ENCODE measurements at regions not wholly inside any gene's neighbourhood (a gene's known extent, or its start where the extent isn't known, plus 50 kb on each side); places are given as distances from the start of the nearest gene placed in this dataset.

GRCh38 chr5:39712316-39713249 is 287.8 kb upstream of the DAB2 start:
- intact Hi-C loops (cut with DNase I): loop anchor here in 2 of 4 donors (10.0 kb wide), 1 partner anchor 972 kb away; no protein-coding TSS in a partner anchor
- Histone ChIP-seq H3K9me3 (ENCODE audit: control insufficient read depth, low read length) (no peaks in the 10 kb centered on the region), H3K27me3 (ENCODE audit: control insufficient read depth, insufficient read depth) (no peaks in the 10 kb centered on the region), H3K4me1 (ENCODE audit: control insufficient read depth, insufficient read depth, low read length) (no peaks in the 10 kb centered on the region), H3K27ac (ENCODE audit: low read length) (no peak overlapping the region), H3K4me3 (ENCODE audit: low read length) (no peak overlapping the region)
- DNase-seq (no peak), ATAC-seq (no peak)
- WGBS: 92% methylated on average over 5 of the region's 5 CpGs

GRCh38 chr5:39711821-39712220 is 287.0 kb upstream of the DAB2 start:
- ATAC-seq (no peak), DNase-seq (no peak)
- intact Hi-C loops (cut with DNase I): loop anchor here in 2 of 4 donors (10.0 kb wide), 1 partner anchor 973 kb away; no protein-coding TSS in a partner anchor
- Histone ChIP-seq H3K9me3 (ENCODE audit: control insufficient read depth, low read length) (no peaks in the 10 kb centered on the region), H3K4me3 (ENCODE audit: low read length) (no peak overlapping the region), H3K27me3 (ENCODE audit: control insufficient read depth, insufficient read depth) (no peaks in the 10 kb centered on the region), H3K4me1 (ENCODE audit: control insufficient read depth, insufficient read depth, low read length) (no peaks in the 10 kb centered on the region), H3K27ac (ENCODE audit: low read length) (no peak overlapping the region)

DNA sequence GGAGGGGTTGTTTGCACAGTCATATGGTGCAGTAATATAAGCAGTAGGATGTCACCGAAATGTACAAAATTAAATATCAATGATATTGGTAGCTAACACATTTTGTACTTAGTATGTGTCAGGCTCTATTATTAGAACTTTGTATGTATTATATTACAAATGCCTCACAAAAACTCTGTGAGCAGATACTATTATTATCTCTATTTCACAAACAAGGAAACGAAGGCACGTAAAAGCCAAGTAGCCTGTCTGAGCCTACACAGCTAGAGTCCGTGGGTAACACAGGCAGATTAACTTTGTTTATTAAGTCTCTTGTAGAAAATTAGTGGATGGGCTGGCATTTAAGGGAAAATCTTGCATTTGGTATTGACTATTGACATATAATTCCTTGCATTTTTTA is 284.3 kb upstream of the DAB2 start:
- intact Hi-C loops (cut with DNase I): loop anchor here in 1 of 4 donors (10.0 kb wide), 1 partner anchor 976 kb away; no protein-coding TSS in a partner anchor
- no peak overlapping the region for H3K27ac ChIP-seq (ENCODE audit: low read length)
- 67% methylated on average over 4 of the region's 4 CpGs for WGBS

GRCh38 chr5:39702928-39703327 is 278.1 kb upstream of the DAB2 start:
- Histone ChIP-seq H3K9me3 (ENCODE audit: control insufficient read depth, low read length) (no peaks in the 10 kb centered on the region), H3K4me1 (ENCODE audit: control insufficient read depth, insufficient read depth, low read length) (no peaks in the 10 kb centered on the region), H3K4me3 (ENCODE audit: low read length) (no peak overlapping the region), H3K27me3 (ENCODE audit: control insufficient read depth, insufficient read depth) (no peaks in the 10 kb centered on the region), H3K27ac (ENCODE audit: low read length) (no peak overlapping the region)
- 57% methylated on average over 3 of the region's 3 CpGs for WGBS
- ATAC-seq: no peak
- DNase-seq: no peak
- intact Hi-C loops (cut with DNase I): loop anchor here in 1 of 4 donors (10.0 kb wide), 1 partner anchor 982 kb away; no protein-coding TSS in a partner anchor

More for the DNA sequence above, 284.3 kb upstream of the DAB2 start:
- ATAC-seq (no peak), DNase-seq (no peak)
- H3K4me3 ChIP-seq (ENCODE audit: low read length): no peak overlapping the region
- no peaks in the 10 kb centered on the region for H3K27me3 ChIP-seq (ENCODE audit: control insufficient read depth, insufficient read depth)
- H3K4me1 ChIP-seq (ENCODE audit: control insufficient read depth, insufficient read depth, low read length): no peaks in the 10 kb centered on the region
- no peaks in the 10 kb centered on the region for H3K9me3 ChIP-seq (ENCODE audit: control insufficient read depth, low read length)

DNA sequence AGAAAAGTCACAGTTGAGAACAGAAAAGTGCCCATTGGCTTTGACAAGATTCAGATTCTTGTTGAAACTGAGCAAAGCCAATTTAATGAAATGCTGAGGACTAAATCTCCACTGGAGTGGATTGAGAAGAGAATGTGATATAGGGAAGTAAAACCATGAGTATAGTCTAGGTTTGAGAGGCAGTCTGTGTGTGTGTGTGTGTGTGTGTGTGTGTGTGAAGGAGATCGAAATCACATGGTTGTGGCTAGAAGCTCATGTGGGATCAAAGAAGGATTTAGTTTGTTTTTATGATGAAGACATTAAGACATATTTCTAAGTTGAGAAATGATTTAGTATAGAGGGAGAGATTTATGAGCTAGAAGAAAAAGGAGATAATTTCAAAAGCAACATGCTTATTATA is 275.7 kb upstream of the DAB2 start:
- Histone ChIP-seq H3K4me1 (ENCODE audit: control insufficient read depth, insufficient read depth, low read length) (no peaks in the 10 kb centered on the region), H3K4me3 (ENCODE audit: low read length) (no peak overlapping the region), H3K9me3 (ENCODE audit: control insufficient read depth, low read length) (no peaks in the 10 kb centered on the region), H3K27ac (ENCODE audit: low read length) (no peak overlapping the region), H3K27me3 (ENCODE audit: control insufficient read depth, insufficient read depth) (no peaks in the 10 kb centered on the region)
- DNase-seq (no peak), ATAC-seq (no peak)
- WGBS: 76% methylated on average over 1 of the region's 1 CpG
- intact Hi-C loops (cut with DNase I): loop anchor here in 1 of 4 donors (10.0 kb wide), 1 partner anchor 984 kb away; no protein-coding TSS in a partner anchor

DNA sequence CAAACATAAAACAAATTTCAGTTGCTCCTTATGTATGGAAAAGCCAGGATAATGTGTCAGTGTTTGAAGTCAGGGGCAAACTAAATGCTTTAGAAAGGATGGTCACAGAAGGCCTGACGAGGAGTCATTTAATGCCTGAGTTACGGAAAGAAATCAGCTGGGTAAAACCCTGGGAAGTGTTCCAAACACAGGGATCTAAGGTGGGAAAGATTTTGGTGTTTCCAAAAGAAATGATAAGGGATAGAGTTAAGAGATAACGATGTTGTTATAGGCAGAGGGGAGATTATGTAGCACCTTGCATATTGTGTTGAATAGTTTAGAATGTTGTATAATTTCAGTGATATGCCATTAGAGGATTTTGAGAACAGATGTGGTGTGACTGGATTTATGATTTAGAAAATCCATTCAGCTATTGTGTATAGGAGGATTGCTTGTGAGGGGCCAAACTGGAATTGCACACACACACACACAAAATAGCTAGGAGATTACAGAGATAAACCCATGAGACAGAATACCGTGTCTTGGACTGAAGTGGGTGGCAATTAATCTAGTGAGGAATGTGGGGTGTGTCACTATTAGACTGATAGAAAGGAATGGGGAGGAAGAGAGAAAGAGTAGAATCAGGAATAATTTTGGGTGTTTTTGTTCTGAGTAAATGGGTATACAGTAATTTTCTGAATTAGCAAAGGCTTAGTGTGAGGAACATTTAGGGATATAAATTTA is 274.2 kb upstream of the DAB2 start:
- WGBS: 65% methylated on average over 4 of the region's 4 CpGs
- Histone ChIP-seq H3K4me1 (ENCODE audit: control insufficient read depth, insufficient read depth, low read length) (no peaks in the 10 kb centered on the region), H3K27me3 (ENCODE audit: control insufficient read depth, insufficient read depth) (no peaks in the 10 kb centered on the region), H3K9me3 (ENCODE audit: control insufficient read depth, low read length) (no peaks in the 10 kb centered on the region), H3K4me3 (ENCODE audit: low read length) (no peak overlapping the region), H3K27ac (ENCODE audit: low read length) (no peak overlapping the region)
- intact Hi-C loops (cut with DNase I): no loop called here
- ATAC-seq (no peak), DNase-seq (no peak)

DNA sequence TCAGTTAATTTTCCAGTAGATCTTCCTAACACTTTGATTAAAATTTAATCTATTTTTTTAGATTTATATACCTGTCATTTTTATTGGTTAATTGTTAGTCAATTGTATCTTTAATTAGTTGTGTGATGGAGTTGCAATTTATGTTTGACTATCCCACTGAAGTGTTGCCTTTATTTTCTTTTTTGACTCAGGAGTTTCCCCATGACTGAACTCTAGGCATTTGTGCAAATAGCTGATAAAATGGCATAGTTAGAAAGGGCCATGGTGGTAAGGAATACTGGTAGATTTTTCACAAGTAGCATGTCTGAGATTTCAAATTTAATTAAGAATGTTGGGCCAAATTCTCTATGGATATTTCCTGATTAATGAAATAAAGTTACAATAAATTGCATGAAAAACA is 273.1 kb upstream of the DAB2 start:
- Histone ChIP-seq H3K4me3 (ENCODE audit: low read length) (no peak overlapping the region), H3K27me3 (ENCODE audit: control insufficient read depth, insufficient read depth) (no peaks in the 10 kb centered on the region), H3K27ac (ENCODE audit: low read length) (no peak overlapping the region), H3K4me1 (ENCODE audit: control insufficient read depth, insufficient read depth, low read length) (no peaks in the 10 kb centered on the region), H3K9me3 (ENCODE audit: control insufficient read depth, low read length) (peaks cover under 1% of the 10 kb centered on the region)
- DNase-seq: no peak
- ATAC-seq: no peak
- intact Hi-C loops (cut with DNase I): no loop called here

DNA sequence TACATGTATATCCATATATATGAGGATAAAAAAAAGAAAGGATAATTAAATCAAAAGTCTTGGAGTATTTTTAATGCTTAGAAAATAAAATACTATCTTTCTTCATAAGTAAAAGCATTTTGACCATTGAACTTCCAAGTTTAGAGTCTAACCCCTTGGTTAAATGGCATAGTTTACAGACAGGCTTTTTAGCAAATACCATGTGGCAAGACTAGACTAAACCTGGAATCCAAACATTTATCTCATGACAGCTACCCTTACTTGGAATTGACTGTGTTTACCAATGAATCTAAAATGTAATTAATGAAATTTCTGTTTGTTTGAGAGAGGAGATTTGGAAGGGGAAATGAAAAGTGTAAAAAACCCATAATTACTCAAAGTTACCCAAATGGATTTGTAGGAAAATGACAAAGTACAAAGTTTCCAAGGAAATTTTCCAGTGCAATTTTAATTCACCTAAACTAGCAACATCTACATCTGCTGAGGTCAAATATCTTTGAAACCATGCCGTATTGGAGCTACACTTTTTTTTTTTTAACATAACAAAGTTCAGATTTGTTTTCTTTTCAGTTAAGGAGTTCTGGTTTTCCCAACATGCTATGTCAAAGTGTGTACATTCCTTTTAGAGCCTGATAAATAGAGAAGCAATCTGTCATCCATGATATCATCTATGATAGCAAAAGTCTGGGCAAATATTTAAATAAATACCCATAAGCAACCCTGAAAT is 272.1 kb upstream of the DAB2 start:
- Histone ChIP-seq H3K4me1 (ENCODE audit: control insufficient read depth, insufficient read depth, low read length) (no peaks in the 10 kb centered on the region), H3K27me3 (ENCODE audit: control insufficient read depth, insufficient read depth) (no peaks in the 10 kb centered on the region), H3K4me3 (ENCODE audit: low read length) (no peak overlapping the region), H3K9me3 (ENCODE audit: control insufficient read depth, low read length) (peaks cover 3% of the 10 kb centered on the region), H3K27ac (ENCODE audit: low read length) (no peak overlapping the region)
- WGBS: 29% methylated on average over 1 of the region's 1 CpG
- ATAC-seq (no peak), DNase-seq (no peak)
- intact Hi-C loops (cut with DNase I): no loop called here

- no peak overlapping the region for H3K4me3 ChIP-seq (ENCODE audit: low read length)
- H3K9me3 ChIP-seq (ENCODE audit: control insufficient read depth, low read length): peaks cover 3% of the 10 kb centered on the region
- H3K4me1 ChIP-seq (ENCODE audit: control insufficient read depth, insufficient read depth, low read length): no peaks in the 10 kb centered on the region
- no peak for ATAC-seq
- DNase-seq: no peak
- intact Hi-C loops (cut with DNase I): no loop called here
- H3K27me3 ChIP-seq (ENCODE audit: control insufficient read depth, insufficient read depth): no peaks in the 10 kb centered on the region
- H3K27ac ChIP-seq (ENCODE audit: low read length): no peak overlapping the region
- whole genome bisulfite sequencing: 68% methylated on average over 2 of the region's 2 CpGs
These were observed 267.2 kb upstream of the DAB2 start for GRCh38 chr5:39691993-39692392.

GRCh38 chr5:39691136-39691535 is 266.4 kb upstream of the DAB2 start:
- Histone ChIP-seq H3K4me1 (ENCODE audit: control insufficient read depth, insufficient read depth, low read length) (no peaks in the 10 kb centered on the region), H3K4me3 (ENCODE audit: low read length) (no peak overlapping the region), H3K27me3 (ENCODE audit: control insufficient read depth, insufficient read depth) (no peaks in the 10 kb centered on the region), H3K27ac (ENCODE audit: low read length) (no peak overlapping the region), H3K9me3 (ENCODE audit: control insufficient read depth, low read length) (peaks cover 3% of the 10 kb centered on the region)
- 90% methylated on average over 1 of the region's 1 CpG for WGBS
- intact Hi-C loops (cut with DNase I): no loop called here
- ATAC-seq (no peak), DNase-seq (no peak)

GRCh38 chr5:39689919-39690318 is 265.1 kb upstream of the DAB2 start:
- Histone ChIP-seq H3K27me3 (ENCODE audit: control insufficient read depth, insufficient read depth) (no peaks in the 10 kb centered on the region), H3K27ac (ENCODE audit: low read length) (no peak overlapping the region), H3K9me3 (ENCODE audit: control insufficient read depth, low read length) (peaks cover 3% of the 10 kb centered on the region), H3K4me1 (ENCODE audit: control insufficient read depth, insufficient read depth, low read length) (no peaks in the 10 kb centered on the region), H3K4me3 (ENCODE audit: low read length) (no peak overlapping the region)
- intact Hi-C loops (cut with DNase I): no loop called here
- DNase-seq: no peak
- no peak for ATAC-seq

All from right cardiac atrium (tissue), 5 donors.